Cerebellar nuclear complex (tissue), 1 donor: ENCODE measurements at regions not wholly inside any gene's neighbourhood (a gene's known extent, or its start where the extent isn't known, plus 50 kb on each side); places are given as distances from the start of the nearest gene placed in this dataset.
"Not testable (repeated sequence)": the region's sequence is repeated elsewhere in the genome, so short reads cannot be mapped to it uniquely, and the experiment has no call there.

ENCODE experiments used
- DNase-seq, 2 experiments: peaks; one replicate each; lab custom pipeline; 2025; lab: John Stamatoyannopoulos, UW

GRCh38 chr4:15337168-15337657, 90.6 kb upstream of the C1QTNF7 start:
- DNase-seq: not testable (repeated sequence)

- no peak for DNase-seq
These were observed 88.1 kb upstream of the C1QTNF7 start for GRCh38 chr4:15339737-15340136.

GRCh38 chr4:15340332-15340731, 87.5 kb upstream of the C1QTNF7 start:
- DNase-seq: no peak

- no peak for DNase-seq
These were observed 86.7 kb upstream of the C1QTNF7 start for GRCh38 chr4:15340902-15341732.

- DNase-seq: no peak
These were observed 86.0 kb upstream of the C1QTNF7 start for GRCh38 chr4:15341733-15342300.

GRCh38 chr4:15343000-15343399, 84.8 kb upstream of the C1QTNF7 start:
- DNase-seq: no peak

GRCh38 chr4:15343581-15343980, 84.3 kb upstream of the C1QTNF7 start:
- DNase-seq: no peak

- DNase-seq: no peak
These were observed 83.8 kb upstream of the C1QTNF7 start for GRCh38 chr4:15344041-15344440.

GRCh38 chr4:15345134-15345533, 82.7 kb upstream of the C1QTNF7 start:
- no peak for DNase-seq

GRCh38 chr4:15348236-15348635, 79.6 kb upstream of the C1QTNF7 start:
- no peak for DNase-seq

GRCh38 chr4:15348695-15349094, 79.1 kb upstream of the C1QTNF7 start:
- DNase-seq: no peak

GRCh38 chr4:15349531-15349935, 78.3 kb upstream of the C1QTNF7 start:
- no peak for DNase-seq

- DNase-seq: no peak
These were observed 77.9 kb upstream of the C1QTNF7 start for GRCh38 chr4:15349965-15350364.

GRCh38 chr4:15352524-15352923, 75.3 kb upstream of the C1QTNF7 start:
- peak; percentile 44 to 82 for DNase-seq

- DNase-seq: no peak
These were observed 74.6 kb upstream of the C1QTNF7 start for GRCh38 chr4:15353207-15353606.

GRCh38 chr4:15354371-15355297, 73.2 kb upstream of the C1QTNF7 start:
- DNase-seq: no peak

- no peak for DNase-seq
These were observed 66.3 kb upstream of the C1QTNF7 start for GRCh38 chr4:15361529-15361928.

- no peak for DNase-seq
These were observed 65.3 kb upstream of the C1QTNF7 start for GRCh38 chr4:15362541-15362940.

GRCh38 chr4:15364183-15364582, 63.6 kb upstream of the C1QTNF7 start:
- no peak for DNase-seq

GRCh38 chr4:15365641-15366040, 62.2 kb upstream of the C1QTNF7 start:
- DNase-seq: no peak

- no peak for DNase-seq
These were observed 61.1 kb upstream of the C1QTNF7 start for GRCh38 chr4:15366721-15367120.

GRCh38 chr4:15368856-15369255, 59.0 kb upstream of the C1QTNF7 start:
- DNase-seq: no peak
